HCT116 (cell line): ENCODE measurements at regions not wholly inside any gene's neighbourhood (a gene's known extent, or its start where the extent isn't known, plus 50 kb on each side); places are given as distances from the start of the nearest gene placed in this dataset.

Experiments used
- ATAC-seq: fragments of 200-7000 bp; cut with Tn5 transposase; 2 replicates; pipeline ENCODE4 v1.9.1; 2020; ENCODE audit warnings: mild to moderate bottlenecking, moderate library complexity
- BruUV-seq: library from RNA; stranded (reverse); fragments of 400-500 nt; replicated peaks from 2 replicates; lab custom pipeline; 2021; lab: Mats Ljungman, UMichigan
- CTCF ChIA-PET: fragments of 300-600 bp; sonication (Branson Sonifier 250); formaldehyde crosslinking; loops from one replicate; lab custom pipeline; 2021; ENCODE audit warnings: antibody characterized with exemption; lab: Charles Lee
- POLR2A ChIA-PET: fragments of 300-600, 350-600 bp; sonication (Branson Sonifier 250); formaldehyde crosslinking; loops from one replicate; lab custom pipeline; 2021; ENCODE audit warnings: antibody characterized with exemption; lab: Charles Lee
- RAD21 ChIA-PET, 2 experiments: fragments of 300-600 bp; sonication (Branson Sonifier 250); formaldehyde crosslinking; loops; one replicate each; lab custom pipeline; 2023; ENCODE audit warnings: low total read pairs in 2 of 2; ENCODE audit not compliant: uncharacterized antibody in 2 of 2, unreplicated experiment in 2 of 2, low non-redundant PET in 1 of 2; lab: Charles Lee
- DNase-seq: peaks from one replicate; pipeline ENCODE4 v3.0.0-alpha.2; 2010; ENCODE audit warnings: low read depth, low spot score
- H2AFZ ChIP-seq: fragments of 200-600 bp; shearing (Covaris generic), sonication (generic); 2 replicates; pipeline ENCODE4 v1.6.1; 2017; ENCODE audit warnings: low read depth, mixed run types, mixed read lengths, antibody characterized with exemption, low read length; ENCODE audit not compliant: poor library complexity, severe bottlenecking
- H3K27ac ChIP-seq: 2 replicates; pipeline ENCODE4 v1.5.1; 2012; ENCODE audit warnings: low read depth, low read length
- H3K27me3 ChIP-seq: fragments of 200-600 bp; sonication (generic); 2 replicates; pipeline ENCODE4 v1.6.1; 2016; ENCODE audit warnings: mixed run types, low read length, mixed read lengths; ENCODE audit not compliant: insufficient read depth
- H3K36me3 ChIP-seq, 2 experiments: fragments of 200-500 bp in 1 of 2; fragments of 200-600 bp in 1 of 2; sonication (Bioruptor generic) in 1 of 2; sonication (generic) in 1 of 2; 2 replicates each; pipeline versions ENCODE4 v1.5.1 to v1.6.1; 2014 to 2016; ENCODE audit warnings: low read length in 2 of 2, inconsistent platforms in 1 of 2, mixed read lengths in 1 of 2, mixed run types in 1 of 2; ENCODE audit not compliant: insufficient read depth in 2 of 2, control insufficient read depth in 1 of 2
- H3K4me1 ChIP-seq, 2 experiments: fragments of 200-600 bp in 1 of 2; sonication (generic) in 1 of 2; 2 replicates each; pipeline versions ENCODE4 v1.5.1 to v1.6.1; 2012 to 2017; ENCODE audit warnings: low read length in 2 of 2, inconsistent platforms in 1 of 2, mild to moderate bottlenecking in 1 of 2, mixed read lengths in 1 of 2, mixed run types in 1 of 2, moderate library complexity in 1 of 2; ENCODE audit not compliant: insufficient read depth in 2 of 2, control insufficient read depth in 1 of 2
- H3K4me2 ChIP-seq: fragments of 200-600 bp; sonication (generic); 2 replicates; pipeline ENCODE4 v1.6.1; 2017; ENCODE audit warnings: mixed run types, low read length, mixed read lengths
- H3K4me3 ChIP-seq, 2 experiments: fragments of 200-600 bp in 1 of 2; sonication (generic) in 1 of 2; replicated peaks in 1 of 2; 2 replicates each; pipeline ENCODE4 v1.5.1; 2011 to 2016; ENCODE audit warnings: low read length in 2 of 2, control low read depth in 1 of 2, low read depth in 1 of 2, mild to moderate bottlenecking in 1 of 2, mixed read lengths in 1 of 2, mixed run types in 1 of 2
- H3K79me2 ChIP-seq: fragments of 200-600 bp; sonication (generic); 2 replicates; pipeline ENCODE4 v1.6.1; 2017; ENCODE audit warnings: mild to moderate bottlenecking, mixed run types, low read length, moderate library complexity, mixed read lengths; ENCODE audit not compliant: insufficient read depth
- H3K9ac ChIP-seq: fragments of 200-600 bp; sonication (generic); 2 replicates; pipeline ENCODE4 v1.6.1; 2016; ENCODE audit warnings: low read length, mixed read lengths
- H3K9me2 ChIP-seq: fragments of 200-600 bp; sonication (generic), shearing (Covaris generic); 2 replicates; pipeline ENCODE4 v1.6.1; 2017; ENCODE audit warnings: mixed run types, mild to moderate bottlenecking, moderate library complexity; ENCODE audit not compliant: insufficient read depth
- H3K9me3 ChIP-seq, 2 experiments: fragments of 200-500 bp in 1 of 2; fragments of 200-600 bp in 1 of 2; sonication (Bioruptor generic) in 1 of 2; sonication (generic) in 1 of 2; 2 replicates each; pipeline ENCODE4 v1.6.1; 2014 to 2017; ENCODE audit warnings: low read length in 2 of 2, mixed read lengths in 2 of 2, inconsistent platforms in 1 of 2, low read depth in 1 of 2, mild to moderate bottlenecking in 1 of 2, mixed run types in 1 of 2, moderate library complexity in 1 of 2; ENCODE audit not compliant: control insufficient read depth in 1 of 2, insufficient read depth in 1 of 2
- H4K20me1 ChIP-seq: fragments of 200-600 bp; sonication (generic), shearing (Covaris generic); 2 replicates; pipeline ENCODE4 v1.6.1; 2017; ENCODE audit warnings: mixed run types, mild to moderate bottlenecking, moderate library complexity; ENCODE audit not compliant: insufficient read depth
- ATF3 ChIP-seq: IDR thresholded peaks from 2 replicates; pipeline ENCODE4 v1.6.1; 2012
- CBX3 ChIP-seq: IDR thresholded peaks from 2 replicates; pipeline ENCODE4 v1.6.1; 2012; ENCODE audit warnings: low read depth
- CTCF ChIP-seq, 3 experiments: fragments of 200-600 bp in 1 of 3; sonication (generic) in 1 of 3; IDR thresholded peaks in 2 of 3; conservative IDR thresholded peaks in 1 of 3; 2 replicates each; pipeline ENCODE4 v1.5.1; 2012 to 2017; ENCODE audit warnings: low read depth in 2 of 3, low read length in 2 of 3, antibody characterized with exemption in 1 of 3, borderline replicate concordance in 1 of 3, control low read depth in 1 of 3, mild to moderate bottlenecking in 1 of 3, mixed read lengths in 1 of 3, mixed run types in 1 of 3, moderate library complexity in 1 of 3; ENCODE audit not compliant: insufficient read depth in 1 of 3
- EZH2 ChIP-seq: fragments of 200-600 bp; sonication (generic); IDR thresholded peaks from 2 replicates; pipeline ENCODE4 v1.6.1; 2017; ENCODE audit warnings: antibody characterized with exemption, mixed run types
- FOSL1 ChIP-seq: IDR thresholded peaks from 2 replicates; pipeline ENCODE4 v1.6.1; 2012; ENCODE audit warnings: low read depth
- JUND ChIP-seq: IDR thresholded peaks from 2 replicates; pipeline ENCODE4 v1.6.1; 2012
- MAX ChIP-seq: IDR thresholded peaks from 2 replicates; pipeline ENCODE4 v1.6.1; 2012
- REST ChIP-seq: IDR thresholded peaks from 2 replicates; pipeline ENCODE4 v1.6.1; 2012; ENCODE audit warnings: low read depth
- SP1 ChIP-seq: IDR thresholded peaks from 2 replicates; pipeline ENCODE4 v1.6.1; 2012; ENCODE audit warnings: low read depth
- TCF7L2 ChIP-seq: IDR thresholded peaks from 2 replicates; pipeline ENCODE4 v1.7.0; 2011; ENCODE audit warnings: borderline replicate concordance, inconsistent platforms; ENCODE audit not compliant: insufficient read depth, insufficient read length; ENCODE audit errors: extremely low read depth
- ZBTB33 ChIP-seq: IDR thresholded peaks from 2 replicates; pipeline ENCODE4 v1.6.1; 2011; ENCODE audit warnings: mild to moderate bottlenecking, low read length, moderate library complexity; ENCODE audit not compliant: insufficient replicate concordance; ENCODE audit errors: extremely low read depth
- ZFX ChIP-seq: fragments of 450-650 bp; IDR thresholded peaks from 2 replicates; pipeline ENCODE4 v1.6.1; 2017
- intact Hi-C: fragments of 100-400 bp; cut with micrococcal nuclease; formaldehyde crosslinking; loops from 2 replicates; pipeline ENCODE4 v1.10.0; 2022

GRCh38 chr18:40055262-40055661 lies 1899.8 kb upstream of the PIK3C3 start:
- H3K4me1 ChIP-seq, result no peaks in the 10 kb centered on the region
- ChIA-PET CTCF (no interaction called here), RAD21 (no interaction called here), POLR2A (no interaction called here)
- TF ChIP-seq JUND (no peak), MAX (no peak), ZFX (no peak), TCF7L2 (no peak), REST (no peak), ATF3 (no peak), CBX3 (no peak), SP1 (no peak), CTCF (IDR thresholded peaks at IDR 0.05 in 2 of 3, conservative IDR thresholded peaks at IDR 0.05 in 1 of 3; ENCODE audit: borderline replicate concordance in 1 of 3, insufficient read depth in 1 of 3, low read depth in 2 of 3, low read length in 2 of 3) (no peak), ZBTB33 (no peak), EZH2 (no peak), FOSL1 (no peak)
- H3K9ac ChIP-seq, result no peak overlapping the region
- intact Hi-C loops, result no loop called here
- H3K9me3 ChIP-seq, result no peaks in the 10 kb centered on the region
- no peaks in the 10 kb centered on the region for H4K20me1 ChIP-seq
- no peak overlapping the region for H3K4me3 ChIP-seq
- H3K9me2 ChIP-seq, result no peaks in the 10 kb centered on the region
- H3K79me2 ChIP-seq, result no peaks in the 10 kb centered on the region
- ATAC-seq, result no peak
- no TSS peak for BruUV-seq
- DNase-seq, result no peak
- no peak overlapping the region for H3K4me2 ChIP-seq
- H3K27ac ChIP-seq, result no peak overlapping the region
- no peaks in the 10 kb centered on the region for H3K36me3 ChIP-seq
- no peak overlapping the region for H2AFZ ChIP-seq
- no peaks in the 10 kb centered on the region for H3K27me3 ChIP-seq
